ENCODE measurements at regions not wholly inside any gene's neighbourhood (a gene's known extent, or its start where the extent isn't known, plus 50 kb on each side); places are given as distances from the start of the nearest gene placed in this dataset.

DNA sequence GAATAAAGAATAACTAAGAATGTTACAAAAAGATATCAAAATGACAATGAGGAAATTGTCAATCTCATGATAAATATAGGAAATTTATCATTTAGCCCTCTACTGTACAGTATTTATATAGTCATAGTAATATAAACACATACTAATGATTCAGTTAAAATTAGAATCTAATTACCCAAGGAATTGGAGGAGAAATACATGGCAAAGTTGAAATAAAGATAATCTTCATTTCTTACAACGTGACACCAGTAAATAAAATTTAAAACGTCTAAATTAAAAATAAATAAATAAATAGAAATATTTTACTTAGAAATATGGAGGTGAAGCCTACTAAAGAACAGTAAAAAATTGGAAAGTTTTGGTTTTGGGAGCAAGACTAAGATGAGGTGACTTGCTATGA is 2163.1 kb upstream of the PCDH20 start:
- WGBS, 2 donors, result 74 to 81% methylated on average over 2 of the region's 2 CpGs
- Histone ChIP-seq H3K9me3 (ENCODE audit: control insufficient read depth, low read length) (no peaks in the 10 kb centered on the region), H3K4me1 (ENCODE audit: control insufficient read depth in 1 of 2, insufficient read depth in 2 of 2, low read length in 2 of 2) (no peaks in the 10 kb centered on the region), H3K27me3 (ENCODE audit: control insufficient read depth in 1 of 2, insufficient read depth in 2 of 2, low read length in 1 of 2) (no peaks in the 10 kb centered on the region), H3K27ac (ENCODE audit: low read depth in 1 of 2, low read length in 2 of 2) (no peak overlapping the region), H3K36me3 (ENCODE audit: control insufficient read depth in 1 of 2, insufficient read depth in 2 of 2, low read length in 1 of 2) (no peaks in the 10 kb centered on the region), H3K4me3 (ENCODE audit: low read length in 2 of 2) (no peak overlapping the region)
- intact Hi-C loops (cut with DNase I), result no loop called here
- DNase-seq (no peak), ATAC-seq (ENCODE audit: low FRiP score) (no peak)

DNA sequence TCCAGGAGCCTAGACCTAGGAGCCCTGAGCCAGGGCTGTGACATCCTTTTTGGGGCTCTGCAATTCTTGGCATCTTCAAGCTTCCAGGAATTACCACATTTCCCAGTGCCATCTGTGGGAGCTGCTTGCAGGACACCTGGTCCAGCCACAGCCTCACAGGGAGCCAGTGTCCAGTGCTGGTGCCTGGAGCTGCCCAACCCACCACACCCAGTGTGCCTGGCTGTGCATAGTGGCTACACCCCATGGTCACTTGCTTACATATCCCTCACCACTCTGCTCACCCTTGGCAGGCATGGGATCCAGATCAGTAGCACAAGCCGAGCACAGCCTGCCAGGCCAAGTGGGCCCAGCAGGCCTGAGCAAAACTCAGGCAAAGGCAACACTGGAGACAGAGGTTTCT is 2151.4 kb upstream of the PCDH20 start:
- Histone ChIP-seq H3K27ac (ENCODE audit: low read depth in 1 of 2, low read length in 2 of 2) (no peak overlapping the region), H3K4me1 (ENCODE audit: control insufficient read depth in 1 of 2, insufficient read depth in 2 of 2, low read length in 2 of 2) (no peaks in the 10 kb centered on the region), H3K27me3 (ENCODE audit: control insufficient read depth in 1 of 2, insufficient read depth in 2 of 2, low read length in 1 of 2) (no peaks in the 10 kb centered on the region), H3K36me3 (ENCODE audit: control insufficient read depth in 1 of 2, insufficient read depth in 2 of 2, low read length in 1 of 2) (no peaks in the 10 kb centered on the region), H3K9me3 (ENCODE audit: control insufficient read depth, low read length) (no peaks in the 10 kb centered on the region), H3K4me3 (ENCODE audit: low read length in 2 of 2) (no peak overlapping the region)
- intact Hi-C loops (cut with DNase I), result no loop called here
- WGBS, 2 donors, result 87 to 94% methylated on average over 1 of the region's 1 CpG
- DNase-seq (no peak), ATAC-seq (ENCODE audit: low FRiP score) (no peak)

DNA sequence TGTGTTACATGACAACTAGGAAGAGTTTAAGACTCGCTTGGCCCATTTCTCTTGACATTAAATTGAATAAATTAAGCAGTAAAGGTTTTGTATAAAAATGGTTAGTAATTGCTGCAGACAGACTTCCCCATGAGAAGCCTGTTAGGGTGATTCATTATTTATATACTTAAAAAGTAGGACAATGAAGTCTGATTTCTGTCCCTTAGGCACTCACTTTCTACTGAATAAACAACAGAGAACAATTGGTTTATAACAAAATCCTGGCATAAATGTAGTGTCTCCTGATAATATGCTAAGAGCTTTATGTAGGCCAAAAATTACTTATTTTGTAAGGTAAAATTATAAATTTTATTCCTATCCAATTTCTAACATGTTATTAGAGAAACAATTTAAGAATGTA is 2138.5 kb upstream of the PCDH20 start:
- DNase-seq (no peak), ATAC-seq (ENCODE audit: low FRiP score) (no peak)
- H3K4me3 ChIP-seq (ENCODE audit: low read length in 2 of 2), result no peak overlapping the region
- no peaks in the 10 kb centered on the region for H3K27me3 ChIP-seq (ENCODE audit: control insufficient read depth in 1 of 2, insufficient read depth in 2 of 2, low read length in 1 of 2)
- H3K27ac ChIP-seq (ENCODE audit: low read depth in 1 of 2, low read length in 2 of 2), result no peak overlapping the region
- no peaks in the 10 kb centered on the region for H3K36me3 ChIP-seq (ENCODE audit: control insufficient read depth in 1 of 2, insufficient read depth in 2 of 2, low read length in 1 of 2)
- WGBS, 2 donors, result 82 to 90% methylated on average over 1 of the region's 1 CpG
- intact Hi-C loops (cut with DNase I), result no loop called here
- no peaks in the 10 kb centered on the region for H3K4me1 ChIP-seq (ENCODE audit: control insufficient read depth in 1 of 2, insufficient read depth in 2 of 2, low read length in 2 of 2)
- H3K9me3 ChIP-seq (ENCODE audit: control insufficient read depth, low read length), result no peaks in the 10 kb centered on the region

DNA sequence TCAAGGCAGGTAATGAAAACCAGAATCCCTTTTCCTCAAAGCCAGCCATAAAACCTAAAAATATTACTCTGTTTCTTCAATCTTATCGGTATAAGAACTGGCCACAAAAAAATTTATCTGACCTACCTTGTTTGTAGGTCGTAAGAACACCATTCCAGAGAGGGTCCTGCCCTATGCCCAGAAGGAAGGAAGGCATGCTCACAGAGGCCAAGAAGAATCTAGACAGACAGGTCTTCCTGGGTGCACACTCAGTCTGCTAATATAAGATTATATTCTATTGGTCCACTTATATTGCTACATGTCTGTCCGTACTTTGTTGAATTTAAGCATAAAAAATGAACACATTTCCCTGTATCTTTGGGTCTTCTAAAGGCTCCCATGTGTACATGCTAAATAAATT is 2136.1 kb upstream of the PCDH20 start:
- no peak for ATAC-seq (ENCODE audit: low FRiP score)
- DNase-seq, result no peak
- WGBS, 2 donors, result 73 to 78% methylated on average over 3 of the region's 3 CpGs

DNA sequence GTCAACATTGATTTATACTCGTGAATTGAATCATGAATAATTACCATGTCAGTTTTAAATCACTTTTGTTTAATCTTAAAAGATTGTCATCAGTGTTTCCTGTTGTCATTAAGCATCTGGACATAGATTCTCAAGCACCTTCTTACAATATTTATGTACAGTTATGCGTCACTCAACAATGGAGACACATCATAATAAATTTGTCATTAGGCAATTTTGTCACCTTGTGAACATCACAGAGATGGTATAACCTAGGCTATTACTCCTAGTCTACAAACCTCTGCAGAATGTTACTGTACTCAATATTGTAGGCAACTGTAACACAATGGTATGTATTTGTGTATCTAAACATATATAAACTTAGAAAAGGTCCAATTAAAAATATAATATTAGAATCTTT is 2130.9 kb upstream of the PCDH20 start:
- H3K9me3 ChIP-seq (ENCODE audit: control insufficient read depth, low read length), result no peaks in the 10 kb centered on the region
- H3K4me3 ChIP-seq (ENCODE audit: low read length in 2 of 2), result no peak overlapping the region
- H3K27me3 ChIP-seq (ENCODE audit: control insufficient read depth in 1 of 2, insufficient read depth in 2 of 2, low read length in 1 of 2), result no peaks in the 10 kb centered on the region
- DNase-seq (no peak), ATAC-seq (ENCODE audit: low FRiP score) (no peak)
- no peak overlapping the region for H3K27ac ChIP-seq (ENCODE audit: low read depth in 1 of 2, low read length in 2 of 2)
- WGBS, 2 donors, result 50 to 54% methylated on average over 2 of the region's 2 CpGs
- H3K4me1 ChIP-seq (ENCODE audit: control insufficient read depth in 1 of 2, insufficient read depth in 2 of 2, low read length in 2 of 2), result no peaks in the 10 kb centered on the region
- H3K36me3 ChIP-seq (ENCODE audit: control insufficient read depth in 1 of 2, insufficient read depth in 2 of 2, low read length in 1 of 2), result no peaks in the 10 kb centered on the region
- intact Hi-C loops (cut with DNase I), result no loop called here

More for the DNA sequence above, 2136.1 kb upstream of the PCDH20 start:
- H3K4me3 ChIP-seq (ENCODE audit: low read length in 2 of 2), result no peak overlapping the region
- H3K27ac ChIP-seq (ENCODE audit: low read depth in 1 of 2, low read length in 2 of 2), result no peak overlapping the region
- H3K4me1 ChIP-seq (ENCODE audit: control insufficient read depth in 1 of 2, insufficient read depth in 2 of 2, low read length in 2 of 2), result no peaks in the 10 kb centered on the region
- intact Hi-C loops (cut with DNase I), result no loop called here
- no peaks in the 10 kb centered on the region for H3K27me3 ChIP-seq (ENCODE audit: control insufficient read depth in 1 of 2, insufficient read depth in 2 of 2, low read length in 1 of 2)
- no peaks in the 10 kb centered on the region for H3K36me3 ChIP-seq (ENCODE audit: control insufficient read depth in 1 of 2, insufficient read depth in 2 of 2, low read length in 1 of 2)
- H3K9me3 ChIP-seq (ENCODE audit: control insufficient read depth, low read length), result no peaks in the 10 kb centered on the region

DNA sequence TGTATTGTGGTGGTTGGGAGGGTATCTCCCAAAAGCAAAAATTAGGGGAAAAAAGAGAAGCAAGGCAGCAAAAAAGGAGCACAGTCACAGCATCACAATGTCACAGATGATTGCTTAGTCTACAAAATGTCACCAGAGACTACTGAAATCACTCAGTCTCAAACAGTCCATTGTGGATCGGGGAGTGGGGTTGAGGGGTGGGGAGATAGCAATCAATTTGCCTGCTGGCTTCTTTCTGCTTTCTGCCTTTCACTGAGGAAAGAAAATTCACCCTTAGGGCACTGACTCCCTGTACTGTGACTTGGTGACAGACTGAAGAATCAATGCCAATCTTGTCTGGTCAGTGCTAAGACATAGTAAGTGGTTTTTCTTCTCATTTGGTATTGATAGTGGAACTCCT is 2127.1 kb upstream of the PCDH20 start:
- Histone ChIP-seq H3K9me3 (ENCODE audit: control insufficient read depth, low read length) (no peaks in the 10 kb centered on the region), H3K27ac (ENCODE audit: low read depth in 1 of 2, low read length in 2 of 2) (no peak overlapping the region), H3K27me3 (ENCODE audit: control insufficient read depth in 1 of 2, insufficient read depth in 2 of 2, low read length in 1 of 2) (no peaks in the 10 kb centered on the region), H3K4me3 (ENCODE audit: low read length in 2 of 2) (no peak overlapping the region), H3K4me1 (ENCODE audit: control insufficient read depth in 1 of 2, insufficient read depth in 2 of 2, low read length in 2 of 2) (no peaks in the 10 kb centered on the region), H3K36me3 (ENCODE audit: control insufficient read depth in 1 of 2, insufficient read depth in 2 of 2, low read length in 1 of 2) (no peaks in the 10 kb centered on the region)
- DNase-seq, result no peak
- ATAC-seq (ENCODE audit: low FRiP score), result no peak
- WGBS, 2 donors, result 53 to 64% methylated on average over 1 of the region's 1 CpG
- intact Hi-C loops (cut with DNase I), result no loop called here

DNA sequence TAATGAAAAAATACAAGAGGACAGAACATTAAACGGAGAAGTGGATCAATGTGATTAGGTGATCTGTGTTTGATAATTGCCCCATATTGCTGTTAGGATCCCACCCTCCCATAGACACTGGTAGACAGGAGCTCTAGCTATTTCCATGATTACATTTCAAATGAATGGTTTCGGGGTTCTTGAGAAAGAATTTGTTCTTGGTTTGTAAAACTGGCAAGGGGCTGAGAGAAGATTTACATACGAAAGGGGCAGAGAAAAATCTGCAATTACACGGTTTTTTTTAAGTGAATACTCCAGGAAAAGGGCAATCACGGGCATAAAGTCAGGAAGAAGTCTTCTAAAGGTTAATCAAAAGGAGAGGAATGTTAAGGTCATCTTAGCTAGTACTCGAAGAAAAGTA is 2125.7 kb upstream of the PCDH20 start:
- DNase-seq (no peak), ATAC-seq (ENCODE audit: low FRiP score) (no peak)
- H3K9me3 ChIP-seq (ENCODE audit: control insufficient read depth, low read length), result no peaks in the 10 kb centered on the region
- no peaks in the 10 kb centered on the region for H3K4me1 ChIP-seq (ENCODE audit: control insufficient read depth in 1 of 2, insufficient read depth in 2 of 2, low read length in 2 of 2)
- H3K27me3 ChIP-seq (ENCODE audit: control insufficient read depth in 1 of 2, insufficient read depth in 2 of 2, low read length in 1 of 2), result no peaks in the 10 kb centered on the region
- intact Hi-C loops (cut with DNase I), result no loop called here
- 71 to 75% methylated on average over 6 of the region's 6 CpGs for WGBS, 2 donors
- H3K36me3 ChIP-seq (ENCODE audit: control insufficient read depth in 1 of 2, insufficient read depth in 2 of 2, low read length in 1 of 2), result no peaks in the 10 kb centered on the region
- H3K27ac ChIP-seq (ENCODE audit: low read depth in 1 of 2, low read length in 2 of 2), result no peak overlapping the region
- H3K4me3 ChIP-seq (ENCODE audit: low read length in 2 of 2), result no peak overlapping the region

DNA sequence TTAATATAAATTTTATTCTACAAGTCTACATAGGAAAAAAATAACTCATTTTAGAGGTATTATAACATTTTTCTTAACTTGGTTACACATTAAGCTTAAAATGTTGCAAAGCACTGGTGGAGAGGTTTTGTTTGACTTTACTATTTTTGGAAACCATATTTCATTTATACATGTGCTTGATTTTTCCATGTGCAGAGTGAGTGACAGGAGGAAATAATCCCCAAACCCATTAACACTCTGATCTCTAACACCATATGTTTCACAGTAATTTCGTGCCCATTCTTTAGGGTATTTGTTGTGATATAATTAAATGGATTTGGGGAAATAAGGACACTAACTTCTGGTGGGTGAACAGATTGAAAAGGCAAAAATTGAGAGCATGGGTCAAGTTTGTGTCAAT is 2124.4 kb upstream of the PCDH20 start:
- WGBS, 2 donors, result 13% methylated on average over 1 of the region's 1 CpG
- intact Hi-C loops (cut with DNase I), result no loop called here
- Histone ChIP-seq H3K27ac (ENCODE audit: low read depth in 1 of 2, low read length in 2 of 2) (no peak overlapping the region), H3K36me3 (ENCODE audit: control insufficient read depth in 1 of 2, insufficient read depth in 2 of 2, low read length in 1 of 2) (no peaks in the 10 kb centered on the region), H3K4me1 (ENCODE audit: control insufficient read depth in 1 of 2, insufficient read depth in 2 of 2, low read length in 2 of 2) (no peaks in the 10 kb centered on the region), H3K9me3 (ENCODE audit: control insufficient read depth, low read length) (no peaks in the 10 kb centered on the region), H3K4me3 (ENCODE audit: low read length in 2 of 2) (no peak overlapping the region), H3K27me3 (ENCODE audit: control insufficient read depth in 1 of 2, insufficient read depth in 2 of 2, low read length in 1 of 2) (no peaks in the 10 kb centered on the region)
- ATAC-seq (ENCODE audit: low FRiP score), result no peak
- DNase-seq, result no peak

DNA sequence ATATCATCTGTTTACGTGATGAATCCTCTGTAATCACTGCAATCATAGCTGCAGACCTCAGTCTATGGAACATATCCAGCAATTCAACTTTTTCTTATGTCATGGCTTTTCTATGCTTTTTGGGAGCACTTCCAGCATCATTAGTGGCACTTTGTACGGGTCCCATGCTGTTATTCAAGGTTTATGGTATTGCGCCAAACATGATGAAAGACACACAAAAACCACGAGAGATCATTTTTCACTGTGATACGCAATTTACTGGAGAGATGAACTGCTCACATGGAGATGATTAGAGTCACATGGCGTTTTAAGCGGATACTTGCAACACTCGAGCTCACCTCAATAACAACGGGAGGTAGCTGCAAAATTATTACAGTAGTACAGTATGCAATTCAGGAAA is 2101.7 kb upstream of the PCDH20 start:
- Histone ChIP-seq H3K4me1 (ENCODE audit: control insufficient read depth in 1 of 2, insufficient read depth in 2 of 2, low read length in 2 of 2) (no peaks in the 10 kb centered on the region), H3K9me3 (ENCODE audit: control insufficient read depth, low read length) (no peaks in the 10 kb centered on the region), H3K4me3 (ENCODE audit: low read length in 2 of 2) (no peak overlapping the region), H3K27me3 (ENCODE audit: control insufficient read depth in 1 of 2, insufficient read depth in 2 of 2, low read length in 1 of 2) (no peaks in the 10 kb centered on the region), H3K36me3 (ENCODE audit: control insufficient read depth in 1 of 2, insufficient read depth in 2 of 2, low read length in 1 of 2) (no peaks in the 10 kb centered on the region), H3K27ac (ENCODE audit: low read depth in 1 of 2, low read length in 2 of 2) (no peak overlapping the region)
- DNase-seq (no peak), ATAC-seq (ENCODE audit: low FRiP score) (no peak)
- WGBS, 2 donors, result 58 to 71% methylated on average over 9 of the region's 9 CpGs
- intact Hi-C loops (cut with DNase I), result no loop called here
